ENCODE measurements at regions not wholly inside any gene's neighbourhood (a gene's known extent, or its start where the extent isn't known, plus 50 kb on each side); places are given as distances from the start of the nearest gene placed in this dataset.

- TF ChIP-seq, protein P1, sequence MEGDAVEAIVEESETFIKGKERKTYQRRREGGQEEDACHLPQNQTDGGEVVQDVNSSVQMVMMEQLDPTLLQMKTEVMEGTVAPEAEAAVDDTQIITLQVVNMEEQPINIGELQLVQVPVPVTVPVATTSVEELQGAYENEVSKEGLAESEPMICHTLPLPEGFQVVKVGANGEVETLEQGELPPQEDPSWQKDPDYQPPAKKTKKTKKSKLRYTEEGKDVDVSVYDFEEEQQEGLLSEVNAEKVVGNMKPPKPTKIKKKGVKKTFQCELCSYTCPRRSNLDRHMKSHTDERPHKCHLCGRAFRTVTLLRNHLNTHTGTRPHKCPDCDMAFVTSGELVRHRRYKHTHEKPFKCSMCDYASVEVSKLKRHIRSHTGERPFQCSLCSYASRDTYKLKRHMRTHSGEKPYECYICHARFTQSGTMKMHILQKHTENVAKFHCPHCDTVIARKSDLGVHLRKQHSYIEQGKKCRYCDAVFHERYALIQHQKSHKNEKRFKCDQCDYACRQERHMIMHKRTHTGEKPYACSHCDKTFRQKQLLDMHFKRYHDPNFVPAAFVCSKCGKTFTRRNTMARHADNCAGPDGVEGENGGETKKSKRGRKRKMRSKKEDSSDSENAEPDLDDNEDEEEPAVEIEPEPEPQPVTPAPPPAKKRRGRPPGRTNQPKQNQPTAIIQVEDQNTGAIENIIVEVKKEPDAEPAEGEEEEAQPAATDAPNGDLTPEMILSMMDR (conservative IDR thresholded peaks at IDR 0.05; ENCODE audit: low read length): no peak
- no peak for TF ChIP-seq EZH2phosphoT487 (IDR thresholded peaks at IDR 0.05; ENCODE audit: borderline replicate concordance, low read depth, low read length)
Measured at GRCh38 chr15:62792986-62793751, 249.4 kb upstream of the TPM1 start.
